ENCODE measurements at regions not wholly inside any gene's neighbourhood (a gene's known extent, or its start where the extent isn't known, plus 50 kb on each side); places are given as distances from the start of the nearest gene placed in this dataset.

GRCh38 chr6:79302341-79302740 is 67.9 kb upstream of the HMGN3 start:
- no peak for DNase-seq (ENCODE audit: low read depth)

- no peak for DNase-seq (ENCODE audit: low read depth)
Observed at GRCh38 chr6:79301290-79301689, 66.8 kb upstream of the HMGN3 start.

DNA sequence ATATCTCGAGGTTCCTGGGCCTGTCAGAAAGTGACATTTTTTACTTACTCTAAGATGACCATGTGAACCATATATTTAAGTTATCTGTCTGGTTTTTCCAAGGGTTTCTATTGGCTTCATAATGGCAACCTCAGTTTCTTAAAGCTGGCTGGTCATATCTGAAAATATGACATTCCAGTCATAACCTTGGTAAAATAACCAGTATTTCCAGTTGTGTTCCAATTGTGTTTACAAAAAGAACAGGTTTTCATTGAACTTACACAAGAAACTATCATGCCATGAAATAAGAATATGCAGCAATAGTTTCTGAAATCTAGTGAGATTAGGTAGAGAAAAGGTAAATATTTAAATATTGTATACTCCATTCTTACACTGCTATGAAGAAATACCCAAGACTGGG is 61.7 kb upstream of the HMGN3 start:
- DNase-seq (ENCODE audit: low read depth) = no peak

Data from ELR (cell line).